ENCODE measurements at regions not wholly inside any gene's neighbourhood (a gene's known extent, or its start where the extent isn't known, plus 50 kb on each side); places are given as distances from the start of the nearest gene placed in this dataset.

DNA sequence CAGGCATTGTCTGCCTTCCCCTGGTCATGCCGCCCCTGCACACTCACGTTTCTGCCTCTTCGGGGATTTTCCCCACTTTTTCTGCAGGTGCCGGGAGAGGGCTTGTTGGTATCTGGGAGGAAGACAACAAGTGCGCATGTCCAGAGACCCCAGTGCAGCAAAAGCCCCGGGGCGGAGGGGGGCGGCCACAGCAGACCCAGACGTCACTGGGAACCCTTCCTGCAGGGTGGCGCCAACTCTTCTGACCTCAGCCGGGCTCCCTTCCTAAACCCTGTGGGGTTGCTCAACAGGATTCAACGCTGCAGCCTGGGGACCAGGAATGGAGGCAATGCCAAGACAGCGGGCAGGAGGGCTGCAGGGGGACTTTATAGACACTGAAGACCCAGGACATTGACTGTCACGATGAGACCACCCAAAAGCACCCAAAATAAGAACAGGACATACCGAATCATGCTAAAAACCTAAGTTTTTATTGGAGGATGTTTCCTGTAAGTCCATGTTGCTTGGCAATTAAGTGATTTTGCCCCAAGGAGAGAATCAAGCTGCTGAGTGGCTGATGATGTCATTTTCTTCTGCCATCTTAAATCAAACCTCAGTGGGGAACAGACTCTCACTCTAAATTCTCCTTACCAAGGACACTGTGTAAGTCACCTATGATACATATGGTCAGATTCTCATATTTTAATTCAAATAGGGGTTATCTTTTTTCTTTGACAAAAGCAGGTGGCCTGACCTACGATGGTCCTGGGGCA lies 62.9 kb upstream of the SIMC1 start:
- in situ Hi-C loops (cut with MboI; ENCODE audit: low sequenced_read_pairs, unreplicated experiment) = no loop called here
- TF ChIP-seq, protein P1, sequence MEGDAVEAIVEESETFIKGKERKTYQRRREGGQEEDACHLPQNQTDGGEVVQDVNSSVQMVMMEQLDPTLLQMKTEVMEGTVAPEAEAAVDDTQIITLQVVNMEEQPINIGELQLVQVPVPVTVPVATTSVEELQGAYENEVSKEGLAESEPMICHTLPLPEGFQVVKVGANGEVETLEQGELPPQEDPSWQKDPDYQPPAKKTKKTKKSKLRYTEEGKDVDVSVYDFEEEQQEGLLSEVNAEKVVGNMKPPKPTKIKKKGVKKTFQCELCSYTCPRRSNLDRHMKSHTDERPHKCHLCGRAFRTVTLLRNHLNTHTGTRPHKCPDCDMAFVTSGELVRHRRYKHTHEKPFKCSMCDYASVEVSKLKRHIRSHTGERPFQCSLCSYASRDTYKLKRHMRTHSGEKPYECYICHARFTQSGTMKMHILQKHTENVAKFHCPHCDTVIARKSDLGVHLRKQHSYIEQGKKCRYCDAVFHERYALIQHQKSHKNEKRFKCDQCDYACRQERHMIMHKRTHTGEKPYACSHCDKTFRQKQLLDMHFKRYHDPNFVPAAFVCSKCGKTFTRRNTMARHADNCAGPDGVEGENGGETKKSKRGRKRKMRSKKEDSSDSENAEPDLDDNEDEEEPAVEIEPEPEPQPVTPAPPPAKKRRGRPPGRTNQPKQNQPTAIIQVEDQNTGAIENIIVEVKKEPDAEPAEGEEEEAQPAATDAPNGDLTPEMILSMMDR (IDR thresholded peaks at IDR 0.05; ENCODE audit: borderline replicate concordance, control extremely low read depth, extremely low read depth, insufficient read depth, missing control alignments) = no peak
- DNase-seq (ENCODE audit: low spot score) = no peak

DNA sequence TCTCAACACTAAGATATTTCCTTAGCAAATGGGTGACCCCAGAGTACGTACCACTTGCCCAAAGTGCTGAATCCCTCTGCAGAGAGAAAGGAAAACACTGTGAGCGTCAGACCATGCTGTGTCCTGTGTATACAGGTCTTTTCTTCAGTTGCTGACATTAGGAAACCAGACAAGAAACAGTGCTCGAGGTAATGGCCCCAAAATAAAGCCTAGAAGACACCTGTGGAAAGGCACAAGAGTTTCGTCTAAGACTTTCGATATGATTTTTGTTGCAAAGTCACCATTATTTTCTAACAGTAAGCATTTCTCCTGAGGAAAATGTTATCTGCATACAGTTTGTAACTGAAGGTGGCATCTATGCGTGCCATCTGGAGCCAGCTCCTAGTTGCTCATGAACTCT lies 62.0 kb upstream of the SIMC1 start:
- TF ChIP-seq, protein P1 (IDR thresholded peaks at IDR 0.05; ENCODE audit: borderline replicate concordance, control extremely low read depth, extremely low read depth, insufficient read depth, missing control alignments) = no peak
- in situ Hi-C loops (cut with MboI; ENCODE audit: low sequenced_read_pairs, unreplicated experiment) = no loop called here
- no peak for DNase-seq (ENCODE audit: low spot score)

DNA sequence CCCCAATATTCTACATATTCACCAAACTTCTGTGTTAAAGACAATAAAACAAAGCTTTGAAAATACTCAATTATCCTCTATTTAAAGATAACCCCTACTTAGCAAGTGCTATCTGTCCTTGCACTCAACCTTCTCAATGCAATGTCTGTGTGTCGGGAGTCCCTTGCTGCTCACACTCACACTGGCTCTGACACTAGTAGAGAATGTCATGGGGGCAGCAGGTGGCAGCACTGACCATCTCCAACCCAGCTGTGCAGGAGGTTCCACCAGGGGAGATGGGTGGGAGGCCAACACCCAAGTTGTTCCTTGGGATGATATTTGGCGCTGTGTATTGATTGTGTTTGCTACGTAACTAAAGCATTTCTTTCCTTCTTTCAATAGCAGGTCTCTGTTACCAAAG lies 59.4 kb upstream of the SIMC1 start:
- TF ChIP-seq, protein P1 (IDR thresholded peaks at IDR 0.05; ENCODE audit: borderline replicate concordance, control extremely low read depth, extremely low read depth, insufficient read depth, missing control alignments) = no peak
- in situ Hi-C loops (cut with MboI; ENCODE audit: low sequenced_read_pairs, unreplicated experiment) = no loop called here
- DNase-seq (ENCODE audit: low spot score) = no peak

DNA sequence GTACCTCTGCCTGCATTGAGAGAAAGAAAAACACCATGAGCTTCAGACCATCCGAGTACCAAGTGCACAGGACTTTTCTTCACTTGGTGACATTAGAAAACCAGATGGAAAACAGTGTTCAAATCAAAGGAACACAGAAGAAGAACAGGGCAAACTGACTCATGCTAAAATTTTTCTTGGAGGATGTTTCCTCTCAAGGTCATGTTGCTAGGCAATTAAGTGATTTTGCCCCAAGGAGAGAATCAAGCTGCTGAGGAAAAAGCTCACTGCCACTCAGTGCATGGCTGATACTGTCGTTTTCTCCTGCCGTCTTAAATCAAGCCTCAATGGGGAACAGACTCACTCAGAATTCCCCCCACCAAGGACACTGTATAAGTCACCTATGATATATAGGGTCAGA lies 57.9 kb upstream of the SIMC1 start:
- in situ Hi-C loops (cut with MboI; ENCODE audit: low sequenced_read_pairs, unreplicated experiment) = no loop called here
- no peak for DNase-seq (ENCODE audit: low spot score)
- TF ChIP-seq, protein P1 (IDR thresholded peaks at IDR 0.05; ENCODE audit: borderline replicate concordance, control extremely low read depth, extremely low read depth, insufficient read depth, missing control alignments) = no peak

DNA sequence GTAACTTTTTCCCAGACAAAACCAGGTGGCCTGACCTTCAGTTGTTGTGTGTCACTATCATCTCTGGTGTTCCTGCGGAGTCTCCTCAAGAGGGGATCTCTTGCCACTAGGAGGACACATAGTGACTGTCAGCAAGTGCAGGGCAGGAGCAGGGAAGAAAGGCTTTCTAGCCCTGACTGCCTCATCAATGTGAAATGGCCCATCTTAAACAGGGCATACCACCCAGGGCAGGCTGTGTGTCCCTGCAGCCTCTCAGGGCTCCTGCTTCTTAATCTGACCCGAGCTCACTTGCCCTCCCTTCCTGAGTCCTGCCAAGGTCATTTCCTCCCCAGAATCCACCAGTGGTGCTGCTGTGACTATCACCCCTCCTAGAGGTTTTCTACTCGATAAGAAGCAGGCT lies 57.4 kb upstream of the SIMC1 start:
- in situ Hi-C loops (cut with MboI; ENCODE audit: low sequenced_read_pairs, unreplicated experiment) = no loop called here
- no peak for DNase-seq (ENCODE audit: low spot score)
- TF ChIP-seq, protein P1 (IDR thresholded peaks at IDR 0.05; ENCODE audit: borderline replicate concordance, control extremely low read depth, extremely low read depth, insufficient read depth, missing control alignments) = no peak

DNA sequence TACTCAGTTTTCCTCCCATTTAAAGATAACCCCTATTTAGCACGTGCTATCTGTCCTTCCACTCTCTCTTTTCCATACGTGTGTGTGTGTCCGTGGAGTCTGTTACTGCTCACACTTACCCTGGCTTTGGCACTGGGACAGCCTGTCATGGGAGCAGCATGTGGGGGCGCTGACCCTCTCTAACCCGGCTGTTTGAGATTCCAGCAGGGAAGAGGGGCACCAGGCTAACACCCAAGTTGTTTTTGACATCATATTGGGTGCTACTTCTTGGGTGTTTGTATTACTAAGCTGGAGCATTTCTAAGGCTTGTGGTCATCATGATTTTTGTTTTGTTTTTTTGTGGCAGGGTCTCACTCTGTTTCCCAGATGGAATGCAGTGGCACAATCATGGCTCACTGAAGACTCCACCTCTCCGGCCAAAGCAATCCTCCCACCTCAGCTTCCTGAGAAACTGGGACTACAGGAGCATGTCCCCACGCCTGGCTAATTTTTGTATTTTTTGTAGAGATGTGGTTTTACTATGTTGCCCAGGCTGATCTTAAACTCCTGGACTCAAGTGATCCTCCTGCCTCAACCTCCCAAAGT lies 56.9 kb upstream of the SIMC1 start:
- in situ Hi-C loops (cut with MboI; ENCODE audit: low sequenced_read_pairs, unreplicated experiment) = no loop called here
- TF ChIP-seq, protein P1 (IDR thresholded peaks at IDR 0.05; ENCODE audit: borderline replicate concordance, control extremely low read depth, extremely low read depth, insufficient read depth, missing control alignments) = no peak
- DNase-seq (ENCODE audit: low spot score) = no peak

Data from GM13976 (cell line).